ENCODE measurements at regions not wholly inside any gene's neighbourhood (a gene's known extent, or its start where the extent isn't known, plus 50 kb on each side); places are given as distances from the start of the nearest gene placed in this dataset.
A peak's percentile ranks its signal among the peaks of the same experiment; 100 is the strongest.
"Not testable (repeated sequence)": the region's sequence is repeated elsewhere in the genome, so short reads cannot be mapped to it uniquely, and the experiment has no call there.

GRCh38 chr10:29377333-29377961 lies 88.6 kb downstream of the LYZL1 start:
- TF ChIP-seq CTCF (IDR thresholded peaks at IDR 0.05; ENCODE audit: low read depth, low read length) = peak; percentile 76
- no peak overlapping the region for H3K4me3 ChIP-seq (replicated peaks in 1 of 2; ENCODE audit: low read depth in 2 of 2, low read length in 2 of 2)
- peak; percentile 52 for DNase-seq (ENCODE audit: low read depth in 2 of 2)

DNA sequence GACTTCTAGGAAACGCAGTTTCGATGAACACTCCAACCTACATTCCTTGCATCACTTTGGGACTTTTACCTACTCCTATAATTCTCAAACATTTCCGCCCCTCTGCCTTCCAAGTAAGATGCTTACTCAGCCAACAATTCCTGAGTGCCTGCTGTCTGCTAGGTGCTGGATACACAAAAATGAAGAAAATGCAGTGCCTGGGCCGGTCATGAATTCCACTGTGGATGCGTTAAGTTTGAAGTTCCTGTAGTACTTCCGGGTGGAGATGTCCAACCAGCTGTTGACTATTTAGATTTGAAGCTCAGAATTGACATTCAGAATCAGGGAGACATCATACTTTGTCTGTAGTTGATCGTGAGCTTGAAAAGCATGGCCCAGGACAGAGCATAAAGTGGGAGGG lies 89.2 kb downstream of the LYZL1 start:
- no peak overlapping the region for H3K4me3 ChIP-seq (replicated peaks in 1 of 2; ENCODE audit: low read depth in 2 of 2, low read length in 2 of 2)
- no peak for DNase-seq (ENCODE audit: low read depth in 2 of 2)
- no peak for TF ChIP-seq CTCF (IDR thresholded peaks at IDR 0.05; ENCODE audit: low read depth, low read length)

DNA sequence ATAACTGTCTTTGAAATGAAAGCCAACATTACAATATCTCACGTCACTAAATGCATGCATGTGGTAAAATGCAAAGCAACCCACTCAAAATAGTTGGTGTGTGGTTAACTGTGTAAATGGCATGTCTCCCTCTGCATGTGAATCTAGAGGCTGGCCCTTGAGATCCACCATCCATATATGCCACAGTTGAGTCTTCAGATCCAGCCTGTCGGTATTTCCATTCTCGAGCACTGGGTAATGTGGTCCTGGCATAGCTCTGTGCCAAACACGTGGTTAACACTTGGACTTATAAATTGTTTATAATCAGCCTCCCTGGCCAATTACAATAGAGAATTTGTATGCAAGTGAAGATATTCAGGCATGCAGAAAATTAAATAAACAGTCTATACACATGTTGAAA lies 90.3 kb downstream of the LYZL1 start:
- DNase-seq (ENCODE audit: low read depth in 2 of 2) = no peak
- H3K4me3 ChIP-seq (replicated peaks in 1 of 2; ENCODE audit: low read depth in 2 of 2, low read length in 2 of 2) = no peak overlapping the region
- no peak for TF ChIP-seq CTCF (IDR thresholded peaks at IDR 0.05; ENCODE audit: low read depth, low read length)

- not testable (repeated sequence) for DNase-seq (ENCODE audit: low read depth in 2 of 2); H3K4me3 ChIP-seq (replicated peaks in 1 of 2; ENCODE audit: low read depth in 2 of 2, low read length in 2 of 2)
Observed at GRCh38 chr10:29379777-29380598, 91.1 kb downstream of the LYZL1 start.

DNA sequence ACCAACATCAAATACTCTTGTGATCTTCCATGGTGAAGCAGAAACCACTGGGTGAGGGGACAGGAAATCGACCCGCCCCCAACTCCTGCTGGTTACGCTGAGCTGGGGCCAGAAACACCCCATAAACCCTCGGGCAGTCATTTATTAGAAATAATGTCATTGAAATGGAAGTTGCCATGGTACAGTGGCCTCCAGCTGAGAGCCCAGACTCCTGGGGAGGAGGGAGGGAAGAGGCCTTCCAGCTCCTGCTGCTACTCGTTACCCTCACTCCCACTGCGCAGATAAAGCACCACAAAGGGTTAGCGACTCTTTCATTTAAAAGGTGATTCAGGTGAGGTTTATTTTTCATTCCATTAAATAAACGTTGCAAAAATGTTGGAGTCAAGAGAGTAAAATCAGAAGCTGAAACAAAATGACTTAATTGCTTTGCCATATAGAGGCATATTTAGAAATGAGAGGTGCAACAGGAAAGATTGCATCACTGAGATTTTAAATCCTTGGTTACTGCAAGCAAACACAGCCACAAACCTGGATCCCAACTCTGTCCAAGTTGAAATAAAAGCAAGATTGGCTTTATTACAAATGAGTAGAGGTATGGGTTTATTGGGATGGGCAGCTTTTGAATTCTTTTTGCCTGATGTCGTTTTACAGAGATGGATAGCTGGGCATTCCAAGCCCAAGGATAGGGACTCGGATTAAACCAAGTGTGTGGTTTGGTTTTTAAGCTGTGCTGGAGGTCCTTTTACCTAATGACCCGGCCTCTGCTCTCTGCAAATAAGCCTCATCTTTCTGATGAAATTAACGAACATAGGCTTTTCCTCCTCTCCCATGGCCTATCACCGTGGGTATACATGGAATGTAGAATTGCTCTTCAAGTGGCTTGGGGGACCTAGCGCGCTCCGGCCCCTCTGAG lies 92.0 kb downstream of the LYZL1 start:
- H3K4me3 ChIP-seq (replicated peaks in 1 of 2; ENCODE audit: low read depth in 2 of 2, low read length in 2 of 2); DNase-seq (ENCODE audit: low read depth in 2 of 2): not testable (repeated sequence)

- no peak overlapping the region for H3K4me3 ChIP-seq (replicated peaks in 1 of 2; ENCODE audit: low read depth in 2 of 2, low read length in 2 of 2)
- DNase-seq (ENCODE audit: low read depth in 2 of 2) = peak; percentile 44 to 53
- peak; percentile 66 for TF ChIP-seq CTCF (IDR thresholded peaks at IDR 0.05; ENCODE audit: low read depth, low read length)
Observed at GRCh38 chr10:29386342-29386999, 97.6 kb downstream of the LYZL1 start.

- H3K4me3 ChIP-seq (replicated peaks in 1 of 2; ENCODE audit: low read depth in 2 of 2, low read length in 2 of 2) = no peak overlapping the region
- TF ChIP-seq CTCF (IDR thresholded peaks at IDR 0.05; ENCODE audit: low read depth, low read length) = no peak
- DNase-seq (ENCODE audit: low read depth in 2 of 2) = no peak
Observed at GRCh38 chr10:29387269-29387668, 98.4 kb downstream of the LYZL1 start.

- not testable (repeated sequence) for H3K4me3 ChIP-seq (replicated peaks in 1 of 2; ENCODE audit: low read depth in 2 of 2, low read length in 2 of 2); DNase-seq (ENCODE audit: low read depth in 2 of 2)
Observed at GRCh38 chr10:29388112-29388511, 99.2 kb downstream of the LYZL1 start.
